GM10266 (cell line): ENCODE measurements at regions not wholly inside any gene's neighbourhood (a gene's known extent, or its start where the extent isn't known, plus 50 kb on each side); places are given as distances from the start of the nearest gene placed in this dataset.

Experiments
- DNase-seq: peaks from one replicate; pipeline ENCODE4 v3.0.0; 2012; ENCODE audit errors: extremely low spot score
- TF ChIP-seq, protein P1 (sequence below): IDR thresholded peaks from 2 replicates; pipeline ENCODE4 v1.5.1; 2012; ENCODE audit warnings: mild to moderate bottlenecking, low read depth; ENCODE audit not compliant: control insufficient read depth, insufficient read depth; ENCODE audit errors: missing control alignments

DNA sequence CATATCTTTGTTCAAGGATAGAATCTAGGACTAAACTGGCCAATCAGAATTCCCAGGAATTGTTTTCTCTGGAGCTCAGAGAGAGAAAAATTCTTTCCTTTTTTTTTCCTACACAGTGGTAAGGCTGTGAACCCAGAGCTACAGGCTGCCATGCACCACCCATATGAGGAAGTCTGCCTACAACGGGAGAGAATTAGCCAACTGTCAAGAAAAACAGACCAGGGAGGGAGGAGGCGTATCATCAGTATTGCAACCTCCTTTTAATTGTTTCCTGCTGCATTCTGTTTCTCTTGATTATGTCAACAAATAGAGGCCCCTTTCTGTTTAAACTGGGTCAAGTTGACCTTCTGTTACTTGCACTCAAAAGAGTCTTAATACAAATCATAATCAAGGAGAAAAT is 176.5 kb upstream of the UBASH3B start:
- TF ChIP-seq, protein P1, sequence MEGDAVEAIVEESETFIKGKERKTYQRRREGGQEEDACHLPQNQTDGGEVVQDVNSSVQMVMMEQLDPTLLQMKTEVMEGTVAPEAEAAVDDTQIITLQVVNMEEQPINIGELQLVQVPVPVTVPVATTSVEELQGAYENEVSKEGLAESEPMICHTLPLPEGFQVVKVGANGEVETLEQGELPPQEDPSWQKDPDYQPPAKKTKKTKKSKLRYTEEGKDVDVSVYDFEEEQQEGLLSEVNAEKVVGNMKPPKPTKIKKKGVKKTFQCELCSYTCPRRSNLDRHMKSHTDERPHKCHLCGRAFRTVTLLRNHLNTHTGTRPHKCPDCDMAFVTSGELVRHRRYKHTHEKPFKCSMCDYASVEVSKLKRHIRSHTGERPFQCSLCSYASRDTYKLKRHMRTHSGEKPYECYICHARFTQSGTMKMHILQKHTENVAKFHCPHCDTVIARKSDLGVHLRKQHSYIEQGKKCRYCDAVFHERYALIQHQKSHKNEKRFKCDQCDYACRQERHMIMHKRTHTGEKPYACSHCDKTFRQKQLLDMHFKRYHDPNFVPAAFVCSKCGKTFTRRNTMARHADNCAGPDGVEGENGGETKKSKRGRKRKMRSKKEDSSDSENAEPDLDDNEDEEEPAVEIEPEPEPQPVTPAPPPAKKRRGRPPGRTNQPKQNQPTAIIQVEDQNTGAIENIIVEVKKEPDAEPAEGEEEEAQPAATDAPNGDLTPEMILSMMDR: no peak
- DNase-seq: no peak

DNA sequence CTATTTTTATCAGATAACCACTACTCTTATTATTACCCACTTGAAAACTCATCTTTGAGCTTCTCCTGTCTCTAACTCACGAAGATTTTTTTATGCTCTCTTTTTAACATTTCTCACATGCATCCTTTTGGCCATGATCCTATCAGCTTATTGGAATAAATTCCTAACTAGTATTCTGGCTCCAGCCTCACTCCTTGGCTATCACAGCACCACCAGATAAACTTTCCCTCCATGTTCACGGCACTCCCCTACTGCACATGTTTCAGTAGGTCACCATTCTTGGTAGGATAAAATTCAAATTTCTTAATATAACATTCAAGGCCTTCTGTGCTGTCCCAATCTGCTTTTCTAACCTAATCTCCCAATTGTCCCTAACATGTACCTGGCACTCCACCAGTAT is 186.6 kb upstream of the UBASH3B start:
- TF ChIP-seq, protein P1: no peak
- DNase-seq: no peak

DNA sequence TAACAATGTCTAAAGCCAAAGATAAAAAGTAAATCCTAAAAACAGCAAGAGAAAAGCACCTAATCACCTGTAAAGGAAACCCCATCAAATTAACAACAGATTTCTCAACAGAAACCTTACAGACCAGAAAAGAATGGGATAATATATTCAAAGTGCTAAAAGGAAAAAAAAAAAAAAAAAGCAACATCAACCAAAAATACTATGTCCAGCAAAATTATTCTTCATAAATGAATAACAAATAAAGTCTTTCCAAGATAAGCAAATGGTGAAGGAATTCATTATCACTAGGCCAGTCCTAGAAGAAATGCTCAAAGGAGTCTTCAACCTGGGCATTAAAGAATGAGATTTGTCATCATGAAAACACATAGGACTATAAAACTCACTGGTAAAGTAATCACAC is 192.0 kb upstream of the UBASH3B start:
- no peak for DNase-seq

DNA sequence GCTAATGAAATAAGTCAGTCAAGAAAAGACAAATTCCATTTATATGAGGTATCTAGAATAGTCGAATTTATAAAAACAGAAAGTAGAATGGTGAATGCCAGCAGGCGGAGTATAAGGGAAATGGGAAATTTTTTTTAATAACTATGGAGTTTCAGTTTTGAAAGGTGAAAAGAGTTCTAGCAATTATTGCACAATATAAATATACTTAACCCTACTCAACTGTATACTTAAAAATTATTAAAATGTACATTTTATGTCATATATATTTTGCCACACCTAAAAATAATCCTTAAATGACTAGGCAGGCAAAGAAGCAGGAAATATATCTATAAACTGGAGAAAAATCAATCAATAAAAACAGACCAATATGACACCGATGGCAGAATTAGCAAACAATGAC is 196.5 kb upstream of the UBASH3B start:
- no peak for DNase-seq
- TF ChIP-seq, protein P1: no peak

More for the DNA sequence above, 192.0 kb upstream of the UBASH3B start:
- TF ChIP-seq, protein P1: no peak

DNA sequence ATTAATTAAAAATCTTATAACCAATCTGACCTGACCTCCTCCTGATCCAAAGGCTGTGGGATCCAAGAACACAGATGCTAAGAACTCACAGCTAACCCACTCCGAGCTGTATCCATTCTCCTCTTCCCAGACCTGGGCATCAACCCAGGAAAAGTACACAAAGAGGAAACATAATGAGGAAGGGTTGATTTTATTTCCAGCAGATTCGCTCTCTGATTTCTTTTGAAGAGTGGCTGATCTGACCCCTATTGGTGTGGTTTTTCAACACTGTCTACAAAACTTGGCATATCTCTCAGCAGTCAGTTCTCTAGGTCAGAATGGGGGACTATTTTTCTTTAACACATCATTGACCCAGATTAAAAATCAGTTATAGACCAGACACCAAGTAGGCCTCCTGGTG is 201.9 kb upstream of the UBASH3B start:
- TF ChIP-seq, protein P1: no peak
- no peak for DNase-seq

DNA sequence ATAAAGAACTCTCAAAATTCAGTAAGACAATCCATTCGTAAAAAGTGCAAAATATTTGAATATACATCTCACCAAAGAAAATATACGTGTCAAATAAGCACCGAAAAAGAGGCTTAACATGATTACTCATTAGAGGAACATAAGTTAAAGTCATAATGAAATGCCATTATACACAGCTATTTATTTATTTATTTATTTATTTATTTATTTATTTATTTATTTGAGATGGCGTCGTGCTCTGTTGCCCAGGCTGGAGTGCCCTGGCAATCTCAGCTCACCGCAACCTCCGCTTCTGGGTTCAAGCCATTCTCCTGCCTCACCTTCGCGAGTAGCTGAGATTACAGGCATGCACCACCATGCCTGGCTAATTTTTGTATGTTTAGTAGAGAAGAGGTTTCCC is 203.6 kb upstream of the UBASH3B start:
- TF ChIP-seq, protein P1: no peak
- DNase-seq: no peak

DNA sequence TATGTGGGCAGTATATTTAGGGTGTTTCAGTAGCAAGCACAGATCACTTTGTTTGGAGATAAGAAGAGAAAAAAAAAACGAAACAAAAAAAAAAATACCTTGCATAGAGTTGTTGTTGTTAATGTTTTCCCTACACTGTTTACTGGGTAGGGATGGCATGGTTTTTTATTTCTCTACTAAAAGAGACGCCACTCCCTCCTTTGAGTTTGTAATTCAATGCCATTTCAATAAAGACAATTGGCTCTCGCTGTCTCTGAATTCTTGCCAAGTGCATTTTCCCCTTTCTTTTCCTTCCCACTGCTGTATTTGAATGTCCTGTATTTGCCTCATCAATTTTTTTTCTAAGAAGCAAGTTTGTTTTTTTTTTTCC is 213.9 kb upstream of the UBASH3B start:
- TF ChIP-seq, protein P1: no peak
- no peak for DNase-seq
